Right atrium auricular region (tissue), 2 donors: ENCODE measurements at regions not wholly inside any gene's neighbourhood (a gene's known extent, or its start where the extent isn't known, plus 50 kb on each side); places are given as distances from the start of the nearest gene placed in this dataset.
A peak's percentile ranks its signal among the peaks of the same experiment; 100 is the strongest.

Experiments
- DNase-seq: peaks from one replicate; pipeline ENCODE4 v3.0.0-alpha.2; 2019; ENCODE audit warnings: low spot score
- H3K27ac ChIP-seq, 2 donors: fragments of 200-600 bp; sonication (generic); 1 replicate in 1 of 2; 2 replicates in 1 of 2; pipeline ENCODE4 v1.5.1; 2016 to 2019
- H3K27me3 ChIP-seq, 2 donors: fragments of 200-600 bp; sonication (generic); one replicate each; pipeline versions ENCODE4 v1.5.1 to v1.6.0; 2017 to 2019
- H3K36me3 ChIP-seq: fragments of 200-600 bp; sonication (generic); one replicate; pipeline ENCODE4 v1.5.1; 2016
- H3K4me1 ChIP-seq, 2 donors: fragments of 200-600 bp; sonication (generic); one replicate each; pipeline versions ENCODE4 v1.5.1 to v1.6.0; 2017 to 2019
- H3K4me3 ChIP-seq, 2 donors: fragments of 200-600 bp; sonication (generic); 1 replicate in 1 of 2; 2 replicates in 1 of 2; pipeline ENCODE4 v1.5.1; 2017 to 2019; ENCODE audit warnings: mild to moderate bottlenecking in 1 of 2, moderate library complexity in 1 of 2
- H3K9me3 ChIP-seq, 2 donors: fragments of 200-600 bp; sonication (generic); one replicate each; pipeline ENCODE4 v1.5.1; 2019
- CTCF ChIP-seq, 2 donors: fragments of 200-600 bp; sonication (generic); IDR thresholded peaks; one replicate each; pipeline ENCODE4 v1.5.1; 2019; ENCODE audit warnings: antibody characterized with exemption in 2 of 2

- Histone ChIP-seq H3K4me1 (no peaks in the 10 kb centered on the region), H3K36me3 (no peaks in the 10 kb centered on the region), H3K9me3 (no peaks in the 10 kb centered on the region), H3K27me3 (no peaks in the 10 kb centered on the region), H3K4me3 (no peak overlapping the region), H3K27ac (no peak overlapping the region)
- no peak for DNase-seq
- TF ChIP-seq CTCF (IDR thresholded peaks at IDR 0.05): no peak
Observed at GRCh38 chr18:55121397-55122170, 162.3 kb upstream of the CCDC68 start.

GRCh38 chr18:55120896-55121295 lies 161.6 kb upstream of the CCDC68 start:
- Histone ChIP-seq H3K4me3 (no peak overlapping the region), H3K27me3 (no peaks in the 10 kb centered on the region), H3K36me3 (no peaks in the 10 kb centered on the region), H3K9me3 (no peaks in the 10 kb centered on the region), H3K4me1 (no peaks in the 10 kb centered on the region), H3K27ac (no peak overlapping the region)
- TF ChIP-seq CTCF (IDR thresholded peaks at IDR 0.05): no peak
- DNase-seq: no peak

- H3K27ac ChIP-seq: peak overlapping the region in 1 of 2 donors; percentile 1
- no peak overlapping the region for H3K4me3 ChIP-seq
- no peaks in the 10 kb centered on the region for H3K4me1 ChIP-seq
- H3K9me3 ChIP-seq: no peaks in the 10 kb centered on the region
- H3K36me3 ChIP-seq: no peaks in the 10 kb centered on the region
- TF ChIP-seq CTCF (IDR thresholded peaks at IDR 0.05): no peak
- H3K27me3 ChIP-seq: no peaks in the 10 kb centered on the region
- no peak for DNase-seq
Observed at GRCh38 chr18:55119434-55119833, 160.2 kb upstream of the CCDC68 start.

- Histone ChIP-seq H3K27ac (peak overlapping the region; percentile 1 to 10), H3K4me1 (no peaks in the 10 kb centered on the region), H3K27me3 (no peaks in the 10 kb centered on the region), H3K9me3 (no peaks in the 10 kb centered on the region), H3K36me3 (no peaks in the 10 kb centered on the region), H3K4me3 (no peak overlapping the region)
- DNase-seq: no peak
- TF ChIP-seq CTCF (IDR thresholded peaks at IDR 0.05): no peak
Observed at GRCh38 chr18:55119016-55119415, 159.8 kb upstream of the CCDC68 start.

GRCh38 chr18:55116863-55117262 lies 157.6 kb upstream of the CCDC68 start:
- H3K27ac ChIP-seq: peak overlapping the region; percentile 7 to 40

More at GRCh38 chr18:55116863-55117262, 157.6 kb upstream of the CCDC68 start:
- Histone ChIP-seq H3K4me1 (no peaks in the 10 kb centered on the region), H3K9me3 (no peaks in the 10 kb centered on the region), H3K27me3 (no peaks in the 10 kb centered on the region), H3K4me3 (no peak overlapping the region), H3K36me3 (no peaks in the 10 kb centered on the region)
- no peak for DNase-seq
- TF ChIP-seq CTCF (IDR thresholded peaks at IDR 0.05): no peak
